IMR-90 (cell line): ENCODE measurements at regions not wholly inside any gene's neighbourhood (a gene's known extent, or its start where the extent isn't known, plus 50 kb on each side); places are given as distances from the start of the nearest gene placed in this dataset.
A peak's percentile ranks its signal among the peaks of the same experiment; 100 is the strongest.

Experiments used
- ATAC-seq: fragments of 200-7000 bp; cut with Tn5 transposase; 2 replicates; pipeline ENCODE4 v1.9.1; 2020; ENCODE audit warnings: low read depth, mild to moderate bottlenecking, moderate library complexity
- BruUV-seq: library from RNA; stranded (reverse); fragments of 400-500 nt; replicated peaks from 2 replicates; lab custom pipeline; 2021; lab: Mats Ljungman, UMichigan
- CTCF ChIA-PET: fragments of 300-600 bp; formaldehyde crosslinking; extraction: SDS; loops from one replicate; lab custom pipeline; 2021; ENCODE audit warnings: antibody characterized with exemption; lab: Yijun Ruan, JAX
- POLR2A ChIA-PET: fragments of 300-600 bp; sonication (Branson Sonifier 250); formaldehyde crosslinking; loops from one replicate; lab custom pipeline; 2022; ENCODE audit warnings: antibody characterized with exemption; ENCODE audit not compliant: unreplicated experiment; lab: Charles Lee
- DNase-seq: peaks from one replicate; pipeline ENCODE4 v3.0.0; 2013
- H2AFZ ChIP-seq: replicated peaks from 2 replicates; pipeline ENCODE3; 2013; ENCODE audit warnings: low read length, mild to moderate bottlenecking; ENCODE audit not compliant: poor library complexity
- H2AK5ac ChIP-seq: 2 replicates; pipeline ENCODE4 v1.6.1; 2013; ENCODE audit warnings: low read depth, low read length, inconsistent platforms
- H2AK9ac ChIP-seq: replicated peaks from 2 replicates; pipeline ENCODE3; 2013; ENCODE audit warnings: mild to moderate bottlenecking, low read depth, low read length, moderate library complexity; ENCODE audit not compliant: poor library complexity
- H2BK120ac ChIP-seq: 2 replicates; pipeline ENCODE4 v1.6.1; 2013; ENCODE audit warnings: low read depth, low read length, inconsistent platforms
- H2BK15ac ChIP-seq: 3 replicates; pipeline ENCODE4 v1.6.1; 2013; ENCODE audit warnings: low read depth, low read length, inconsistent platforms
- H2BK20ac ChIP-seq: 2 replicates; pipeline ENCODE4 v1.6.1; 2013; ENCODE audit warnings: low read depth, mild to moderate bottlenecking, inconsistent platforms, low read length, moderate library complexity
- H2BK5ac ChIP-seq: 2 replicates; pipeline ENCODE4 v1.6.1; 2013; ENCODE audit warnings: mild to moderate bottlenecking, low read depth, low read length, inconsistent platforms; ENCODE audit not compliant: poor library complexity, severe bottlenecking
- H3K14ac ChIP-seq: replicated peaks from 2 replicates; pipeline ENCODE4 v1.6.1; 2013; ENCODE audit warnings: low read depth, low read length, inconsistent platforms
- H3K18ac ChIP-seq: 2 replicates; pipeline ENCODE4 v1.6.1; 2013; ENCODE audit warnings: low read depth, low read length, control low read depth
- H3K23ac ChIP-seq: 2 replicates; pipeline ENCODE4 v1.6.1; 2013; ENCODE audit warnings: low read depth, low read length, inconsistent platforms
- H3K27ac ChIP-seq: 2 replicates; pipeline ENCODE4 v1.5.1; 2013; ENCODE audit warnings: mild to moderate bottlenecking, control low read depth, low read length; ENCODE audit not compliant: insufficient read depth
- H3K27me3 ChIP-seq: 2 replicates; pipeline ENCODE4 v1.6.1; 2013; ENCODE audit warnings: low read length; ENCODE audit not compliant: control insufficient read depth, insufficient read depth
- H3K36me3 ChIP-seq: 2 replicates; pipeline ENCODE4 v1.6.1; 2013; ENCODE audit warnings: low read length, mixed read lengths; ENCODE audit not compliant: control insufficient read depth, insufficient read depth
- H3K4ac ChIP-seq: 2 replicates; pipeline ENCODE4 v1.6.1; 2013; ENCODE audit warnings: low read depth, low read length, inconsistent platforms
- H3K4me1 ChIP-seq: 2 replicates; pipeline ENCODE4 v1.6.1; 2013; ENCODE audit warnings: low read length, mixed read lengths; ENCODE audit not compliant: control insufficient read depth, insufficient read depth
- H3K4me2 ChIP-seq: 2 replicates; pipeline ENCODE4 v1.6.1; 2013; ENCODE audit warnings: low read depth, mild to moderate bottlenecking, control low read depth, low read length, moderate library complexity
- H3K4me3 ChIP-seq: 2 replicates; pipeline ENCODE4 v1.5.1; 2013; ENCODE audit warnings: low read depth, mild to moderate bottlenecking, control low read depth, low read length, moderate library complexity; ENCODE audit not compliant: insufficient read depth
- H3K56ac ChIP-seq: 2 replicates; pipeline ENCODE4 v1.6.1; 2013; ENCODE audit warnings: low read length, inconsistent platforms; ENCODE audit not compliant: insufficient read depth; ENCODE audit errors: extremely low read depth
- H3K79me1 ChIP-seq, 2 experiments: 2 replicates each; pipeline ENCODE4 v1.6.1; 2013; ENCODE audit warnings: low read length in 2 of 2, inconsistent platforms in 1 of 2, low read depth in 1 of 2
- H3K9ac ChIP-seq: 2 replicates; pipeline ENCODE4 v1.6.1; 2013; ENCODE audit warnings: low read depth, low read length, control low read depth
- H3K9me1 ChIP-seq: 2 replicates; pipeline ENCODE4 v1.6.1; 2013; ENCODE audit warnings: low read length, inconsistent platforms; ENCODE audit not compliant: insufficient read depth
- H3K9me3 ChIP-seq: 2 replicates; pipeline ENCODE4 v1.6.1; 2013; ENCODE audit warnings: low read length; ENCODE audit not compliant: control insufficient read depth, insufficient read depth
- H4K20me1 ChIP-seq: 2 replicates; pipeline ENCODE4 v1.6.1; 2013; ENCODE audit warnings: low read length, inconsistent platforms; ENCODE audit not compliant: insufficient read depth
- H4K5ac ChIP-seq: 2 replicates; pipeline ENCODE4 v1.6.1; 2013; ENCODE audit warnings: mild to moderate bottlenecking, low read depth, low read length, control low read depth
- H4K8ac ChIP-seq, 2 experiments: 2 replicates each; pipeline ENCODE4 v1.6.1; 2013; ENCODE audit warnings: low read depth in 2 of 2, low read length in 2 of 2, control low read depth in 1 of 2, inconsistent platforms in 1 of 2
- H4K91ac ChIP-seq: 2 replicates; pipeline ENCODE4 v1.6.1; 2013; ENCODE audit warnings: low read depth, low read length, inconsistent platforms; ENCODE audit not compliant: insufficient read depth
- BHLHE40 ChIP-seq: fragments of 150-350 bp; IDR thresholded peaks from 2 replicates; pipeline ENCODE4 v1.6.1; 2016; ENCODE audit warnings: mild to moderate bottlenecking, low read depth, low read length
- CEBPB ChIP-seq: IDR thresholded peaks from 2 replicates; pipeline ENCODE4 v1.6.1; 2012; ENCODE audit warnings: low read depth, low read length, improper control_type of control experiment
- CHD1 ChIP-seq: IDR thresholded peaks from 2 replicates; pipeline ENCODE4 v1.6.1; 2012; ENCODE audit warnings: low read depth, low read length, improper control_type of control experiment
- CTCF ChIP-seq: conservative IDR thresholded peaks from 2 replicates; pipeline ENCODE4 v1.5.1; 2012; ENCODE audit warnings: mild to moderate bottlenecking, low read depth, low read length, improper control_type of control experiment
- ELK1 ChIP-seq: fragments of 150-350 bp; IDR thresholded peaks from 2 replicates; pipeline ENCODE4 v1.6.1; 2016; ENCODE audit warnings: low read depth, mild to moderate bottlenecking, low read length, moderate library complexity, borderline replicate concordance
- FOS ChIP-seq: fragments of 150-350 bp; IDR thresholded peaks from 2 replicates; pipeline ENCODE4 v1.6.1; 2016; ENCODE audit warnings: low read depth, low read length
- MAFK ChIP-seq: IDR thresholded peaks from 2 replicates; pipeline ENCODE4 v1.6.1; 2012; ENCODE audit warnings: low read depth, low read length, improper control_type of control experiment
- MAZ ChIP-seq: IDR thresholded peaks from 2 replicates; pipeline ENCODE4 v1.6.1; 2012; ENCODE audit warnings: low read depth, mild to moderate bottlenecking, low read length, improper control_type of control experiment, moderate library complexity, borderline replicate concordance
- MXI1 ChIP-seq: IDR thresholded peaks from 2 replicates; pipeline ENCODE4 v1.6.1; 2012; ENCODE audit warnings: low read depth, mild to moderate bottlenecking, low read length, moderate library complexity, borderline replicate concordance
- NFE2L2 ChIP-seq: fragments of 150-350 bp; IDR thresholded peaks from 2 replicates; pipeline ENCODE4 v1.6.1; 2016; ENCODE audit warnings: low read depth, mild to moderate bottlenecking, low read length
- POLR2A ChIP-seq: IDR thresholded peaks from 2 replicates; pipeline ENCODE4 v1.6.1; 2012; ENCODE audit warnings: mild to moderate bottlenecking, low read depth, low read length
- RAD21 ChIP-seq: IDR thresholded peaks from 2 replicates; pipeline ENCODE4 v1.6.1; 2012; ENCODE audit warnings: low read length, improper control_type of control experiment
- RCOR1 ChIP-seq: IDR thresholded peaks from 2 replicates; pipeline ENCODE4 v1.6.1; 2012; ENCODE audit warnings: mild to moderate bottlenecking, low read length, improper control_type of control experiment; ENCODE audit not compliant: insufficient replicate concordance
- RFX5 ChIP-seq: IDR thresholded peaks from 2 replicates; pipeline ENCODE4 v1.8.0; 2012; ENCODE audit warnings: low read depth, mild to moderate bottlenecking, low read length, moderate library complexity
- SMC3 ChIP-seq: fragments of 150-350 bp; IDR thresholded peaks from 2 replicates; pipeline ENCODE4 v1.6.1; 2016; ENCODE audit warnings: low read depth, mild to moderate bottlenecking, antibody characterized with exemption, low read length, moderate library complexity
- USF2 ChIP-seq: fragments of 150-350 bp; IDR thresholded peaks from 2 replicates; pipeline ENCODE4 v1.6.1; 2017; ENCODE audit warnings: mild to moderate bottlenecking, antibody characterized with exemption, low read length, low read depth
- WGBS, 2 experiments: methylation state at CpG; one replicate each; pipeline versions ENCODE4 v1.1.5 to v1.1.7; 2013; ENCODE audit warnings: missing lambda C conversion rate in 2 of 2; ENCODE audit not compliant: insufficient read length in 1 of 2; ENCODE audit errors: extremely low coverage in 2 of 2; 5-methylcytosine and 5-hydroxymethylcytosine counted together
- dilution Hi-C: fragments of 300-500 bp; cut with HindIII; formaldehyde crosslinking; loops from one replicate; pipeline ENCODE4 v1.14.3; 2018; ENCODE audit warnings: low sequenced_read_pairs; ENCODE audit not compliant: unreplicated experiment
- in situ Hi-C: fragments of 300-500 bp; cut with MboI; formaldehyde crosslinking; loops from 3 replicates; pipeline ENCODE4 v1.14.3; 2019; ENCODE audit warnings: low sequenced_read_pairs, inconsistent platforms, mixed read lengths
- intact Hi-C: fragments of 100-400 bp; cut with micrococcal nuclease; formaldehyde crosslinking; loops from 2 replicates; pipeline ENCODE4 v1.10.0; 2022

GRCh38 chr15:47987908-47988532 lies 132.8 kb upstream of the SLC24A5 start:
- Histone ChIP-seq H2BK5ac (no peak overlapping the region), H3K9me3 (no peaks in the 10 kb centered on the region), H3K23ac (no peak overlapping the region), H3K14ac (no peak overlapping the region), H2AK5ac (no peak overlapping the region), H3K36me3 (no peaks in the 10 kb centered on the region), H2AFZ (no peak overlapping the region), H3K9ac (no peak overlapping the region), H3K4me3 (no peak overlapping the region), H4K20me1 (no peaks in the 10 kb centered on the region), H3K18ac (no peak overlapping the region), H3K79me1 (no peaks in the 10 kb centered on the region), H2BK15ac (no peak overlapping the region), H4K8ac (no peak overlapping the region), H3K4me1 (no peaks in the 10 kb centered on the region), H3K56ac (no peak overlapping the region), H4K91ac (no peak overlapping the region), H3K9me1 (no peaks in the 10 kb centered on the region), H3K4ac (no peak overlapping the region), H3K4me2 (no peak overlapping the region), H4K5ac (no peak overlapping the region), H2BK20ac (no peak overlapping the region), H2AK9ac (no peak overlapping the region), H3K27me3 (no peaks in the 10 kb centered on the region; the same call in 1 of the 2 replicates), H2BK120ac (no peak overlapping the region), H3K27ac (no peak overlapping the region)
- intact Hi-C loops, result loop anchor here (1.0 to 5.0 kb wide), 6 partner anchors 264 to 792 kb away; partner anchors contain the start of gene SEMA6D
- WGBS, 2 experiments, result 92% methylated on average over 1 of the region's 3 CpGs; no CpG with 5 or more reads in 1 of the 2 experiments
- ChIA-PET POLR2A (no interaction called here), CTCF (interaction anchor here (0.6 to 1.4 kb wide), 13 partner anchors 12 to 1685 kb away, joined by 3 to 29 read pairs (median 3); partner anchors contain the start of gene SEMA6D)
- TF ChIP-seq CHD1 (no peak), NFE2L2 (no peak), RFX5 (no peak), CTCF (peak; percentile 88), MAZ (no peak), FOS (no peak), USF2 (no peak), RAD21 (peak; percentile 90), RCOR1 (no peak), MAFK (no peak), POLR2A (no peak), ELK1 (no peak), SMC3 (peak; percentile 91), CEBPB (no peak), BHLHE40 (no peak), MXI1 (no peak)
- in situ Hi-C loops, result no loop called here
- no TSS peak for BruUV-seq
- ATAC-seq (peak; percentile 99), DNase-seq (peak; percentile 70)
- dilution Hi-C loops, result no loop called here
